GM10266 (cell line): ENCODE measurements at regions not wholly inside any gene's neighbourhood (a gene's known extent, or its start where the extent isn't known, plus 50 kb on each side); places are given as distances from the start of the nearest gene placed in this dataset.

Experiments used
- DNase-seq: peaks from one replicate; pipeline ENCODE4 v3.0.0; 2012; ENCODE audit errors: extremely low spot score
- CTCF ChIP-seq: IDR thresholded peaks from 2 replicates; pipeline ENCODE4 v1.5.1; 2012; ENCODE audit warnings: mild to moderate bottlenecking, low read depth; ENCODE audit not compliant: control insufficient read depth, insufficient read depth; ENCODE audit errors: missing control alignments

- TF ChIP-seq CTCF, result no peak
- no peak for DNase-seq
Measured at GRCh38 chr14:105797546-105797945, 271.2 kb downstream of the TMEM121 start.

GRCh38 chr14:105805701-105806100 lies 279.3 kb downstream of the TMEM121 start:
- DNase-seq, result no peak
- TF ChIP-seq CTCF, result no peak

GRCh38 chr14:105806568-105806967 lies 280.2 kb downstream of the TMEM121 start:
- DNase-seq, result no peak
- TF ChIP-seq CTCF, result no peak

- TF ChIP-seq CTCF, result no peak
- peak; percentile 40 for DNase-seq
Measured at GRCh38 chr14:105817971-105818711, 291.8 kb downstream of the TMEM121 start.

- no peak for TF ChIP-seq CTCF
- DNase-seq, result peak; percentile 29
Measured at GRCh38 chr14:105818712-105819005, 292.3 kb downstream of the TMEM121 start.

- DNase-seq, result no peak
- no peak for TF ChIP-seq CTCF
Measured at GRCh38 chr14:105830171-105830570, 303.8 kb downstream of the TMEM121 start.

- TF ChIP-seq CTCF, result no peak
- DNase-seq, result no peak
Measured at GRCh38 chr14:105836160-105836559, 309.8 kb downstream of the TMEM121 start.
